NCI-H2171 (cell line): ENCODE measurements at regions not wholly inside any gene's neighbourhood (a gene's known extent, or its start where the extent isn't known, plus 50 kb on each side); places are given as distances from the start of the nearest gene placed in this dataset.

Source experiments
- DNase-seq: peaks from one replicate; lab custom pipeline; 2025; lab: John Stamatoyannopoulos, UW

DNA sequence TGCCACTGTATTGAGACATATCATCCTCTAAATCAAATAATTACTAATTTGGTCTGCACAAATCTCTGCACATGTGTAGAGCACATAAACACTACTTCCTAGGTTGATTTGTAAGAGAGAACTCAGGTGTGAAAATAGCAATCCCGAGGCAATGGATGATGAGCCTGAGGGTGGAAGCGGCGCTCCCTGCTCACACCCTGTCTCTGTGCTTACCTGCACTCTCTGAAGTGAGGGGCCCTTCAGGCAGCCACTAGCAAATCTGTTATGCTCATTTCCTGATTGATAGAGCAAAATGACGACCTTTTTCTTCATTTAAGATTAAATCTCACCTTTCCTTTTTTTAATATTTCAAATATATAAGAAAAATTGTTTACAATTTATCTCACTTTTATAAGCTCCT, 1995.7 kb upstream of the AGA start:
- no peak for DNase-seq

DNA sequence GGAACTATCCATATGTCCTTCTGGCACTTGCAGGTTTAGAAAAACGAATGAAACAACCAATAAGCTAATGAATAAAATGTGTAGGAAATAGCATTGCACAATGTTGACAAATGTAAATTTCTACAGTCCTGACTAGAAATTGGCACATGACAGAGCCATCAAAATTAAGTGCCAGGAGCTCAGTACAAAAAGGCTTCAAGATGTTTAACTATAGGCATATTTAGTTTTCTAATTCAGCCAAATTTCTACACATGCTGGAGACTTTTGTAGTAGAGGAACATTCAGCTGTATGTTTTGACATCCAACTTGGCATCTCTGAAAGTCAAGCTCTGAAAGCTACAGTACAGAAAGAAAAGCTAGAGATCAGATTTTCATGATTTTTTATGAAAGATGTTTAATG, 1999.4 kb upstream of the AGA start:
- no peak for DNase-seq

DNA sequence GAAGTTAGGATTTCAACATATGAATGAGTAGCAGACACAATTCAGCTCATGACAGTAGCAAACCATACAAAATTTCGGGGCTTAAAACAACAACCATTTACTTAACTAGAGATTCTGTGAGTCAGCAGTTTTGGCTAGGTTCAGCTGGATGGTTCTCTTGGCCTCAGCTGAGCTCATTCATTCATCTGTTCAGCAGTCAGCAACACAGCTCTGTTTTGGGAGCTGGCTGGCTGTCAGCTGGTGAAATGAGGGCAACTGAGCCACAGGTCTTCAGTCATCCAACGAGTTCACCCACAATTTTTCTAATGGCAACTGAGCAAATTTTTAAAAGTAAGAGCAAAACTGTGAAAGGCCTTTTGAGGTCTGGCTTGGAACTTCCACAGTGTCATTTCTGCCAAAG, 2005.1 kb upstream of the AGA start:
- no peak for DNase-seq

DNA sequence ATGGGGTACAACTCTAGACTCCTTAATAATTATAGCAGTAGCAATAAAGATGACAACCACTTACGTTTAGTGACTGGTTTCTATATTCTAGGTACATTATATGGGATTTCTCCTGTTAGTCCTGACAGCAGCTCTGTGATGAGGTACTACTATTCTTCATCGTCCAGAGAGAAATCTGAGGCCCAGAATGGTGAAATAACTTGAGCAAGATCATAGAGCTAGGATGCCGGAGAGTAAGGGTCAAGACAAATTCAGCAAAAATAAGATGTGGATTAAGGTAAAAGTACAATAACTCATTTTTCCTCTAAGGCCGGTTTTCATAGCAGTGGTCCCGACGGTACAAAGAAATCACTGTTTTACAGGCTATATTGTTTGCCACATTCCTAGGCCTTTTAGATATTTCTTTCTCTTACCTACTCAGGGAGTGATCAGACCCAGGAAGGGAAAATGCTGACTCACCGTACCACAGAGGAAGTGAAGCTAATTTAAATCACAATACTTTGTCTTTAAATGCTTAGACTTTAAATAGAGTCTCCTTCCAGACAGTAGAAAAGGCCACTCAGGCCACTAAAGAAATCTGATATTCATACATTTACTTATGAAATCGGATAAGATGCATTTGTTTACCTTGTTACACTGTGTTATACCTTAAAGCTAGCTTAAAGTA, 2023.0 kb upstream of the AGA start:
- no peak for DNase-seq

DNA sequence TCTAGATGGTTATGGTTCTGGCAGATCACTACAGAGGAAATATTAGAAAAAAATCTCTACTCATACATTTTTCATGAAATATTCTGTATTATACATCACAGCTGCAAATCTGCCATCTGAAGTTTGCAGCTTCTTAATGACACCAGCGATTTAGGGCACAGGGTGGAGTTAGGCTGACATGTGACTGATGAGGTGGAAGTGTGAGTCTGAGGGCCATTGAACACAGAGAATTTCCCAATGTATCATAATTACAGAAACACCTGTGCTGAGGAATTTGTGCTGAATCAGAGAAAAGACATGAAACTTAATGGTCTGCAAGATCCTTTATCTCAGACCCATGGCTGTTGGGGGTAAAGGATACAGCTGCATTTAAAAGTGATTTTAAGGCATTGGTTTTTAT, 2025.6 kb upstream of the AGA start:
- DNase-seq = no peak

DNA sequence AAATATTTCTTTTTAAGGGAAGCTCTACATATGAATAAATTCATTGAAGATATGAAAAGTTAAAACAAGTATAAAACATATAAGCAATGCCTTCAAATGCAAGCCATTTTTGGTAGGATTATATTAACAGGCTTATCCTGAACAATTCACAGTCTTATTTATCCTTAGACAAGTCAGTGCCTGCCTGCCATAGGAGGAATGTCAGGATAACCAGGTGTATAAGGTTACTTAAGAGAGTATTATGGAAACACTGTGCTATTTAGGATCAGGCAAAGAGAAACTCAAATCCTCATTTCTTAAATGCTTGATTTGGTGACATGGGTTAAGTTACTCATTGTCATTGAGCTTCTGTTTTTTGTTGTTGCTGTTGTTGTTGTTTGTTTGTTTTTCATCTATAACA, 2029.9 kb upstream of the AGA start:
- no peak for DNase-seq

DNA sequence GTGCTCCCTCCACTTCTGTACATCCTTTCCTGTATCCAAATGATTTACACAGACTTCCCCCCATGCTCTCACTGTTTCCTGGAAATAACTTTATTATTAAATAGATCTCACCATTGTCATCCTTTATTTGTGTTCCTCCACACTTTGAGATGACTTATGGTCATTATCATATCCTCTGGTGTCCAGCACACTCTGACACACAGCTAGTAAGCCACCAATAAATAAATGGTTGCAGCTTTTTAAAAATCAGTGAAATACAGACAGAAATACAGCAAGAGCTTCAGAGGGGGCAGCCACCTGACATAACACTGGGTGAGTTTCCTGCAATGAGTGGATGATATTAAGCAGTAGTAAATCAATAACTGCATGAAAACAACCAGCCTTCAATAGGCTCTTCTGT, 2036.4 kb upstream of the AGA start:
- no peak for DNase-seq

DNA sequence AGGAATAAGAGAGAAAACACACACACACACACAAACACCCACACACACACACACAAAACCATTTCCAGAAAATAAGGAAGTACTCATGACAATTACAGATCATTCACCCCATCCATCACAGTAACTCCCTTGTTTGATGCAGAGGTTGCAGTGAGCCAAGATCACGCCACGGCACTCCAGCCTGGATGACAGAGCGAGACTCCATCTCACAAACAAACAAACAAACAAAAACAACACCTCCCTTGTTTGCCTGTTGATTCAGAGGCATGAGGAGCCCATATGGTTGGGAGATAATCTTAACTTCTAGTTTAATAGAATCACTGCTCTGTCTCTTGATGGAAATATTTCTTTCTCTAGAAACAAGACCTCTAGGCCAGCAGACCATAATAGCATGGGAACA, 2043.5 kb upstream of the AGA start:
- no peak for DNase-seq

DNA sequence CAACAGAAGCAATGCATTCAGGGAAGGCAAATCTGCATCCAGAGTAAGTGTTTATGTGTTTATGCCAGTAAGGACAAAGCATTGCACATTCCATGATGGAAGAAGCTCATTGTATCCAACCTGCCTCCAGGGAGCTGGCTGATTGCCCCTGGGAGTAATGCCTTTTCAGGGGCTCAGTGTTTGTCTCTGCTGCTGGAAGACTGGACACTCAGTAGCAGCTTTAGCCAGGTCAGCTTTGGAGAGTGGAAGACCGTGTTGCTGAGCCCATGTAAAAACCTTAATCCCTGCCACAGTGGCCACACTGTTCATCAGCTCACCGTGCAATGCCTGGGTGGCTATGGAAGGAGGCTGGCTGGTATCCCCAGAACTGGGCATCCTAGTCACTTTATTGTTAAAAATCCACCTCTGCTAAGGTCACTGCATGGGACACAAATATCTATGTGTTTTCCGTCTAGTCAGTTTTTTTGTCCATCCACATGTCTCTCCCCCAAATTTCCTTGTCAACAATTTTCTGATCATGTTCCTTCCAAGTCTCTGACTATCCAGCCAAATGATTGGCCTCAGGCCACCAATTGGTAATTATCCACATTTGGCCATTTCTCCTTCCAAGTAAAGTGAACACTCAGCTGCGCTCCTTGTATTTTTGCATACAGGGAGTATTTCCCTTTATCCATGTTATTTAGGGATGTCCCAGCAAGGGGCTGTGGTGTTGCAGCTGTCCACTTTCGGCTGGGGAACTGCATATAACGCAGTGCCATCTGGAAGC, 2044.5 kb upstream of the AGA start:
- no peak for DNase-seq

DNA sequence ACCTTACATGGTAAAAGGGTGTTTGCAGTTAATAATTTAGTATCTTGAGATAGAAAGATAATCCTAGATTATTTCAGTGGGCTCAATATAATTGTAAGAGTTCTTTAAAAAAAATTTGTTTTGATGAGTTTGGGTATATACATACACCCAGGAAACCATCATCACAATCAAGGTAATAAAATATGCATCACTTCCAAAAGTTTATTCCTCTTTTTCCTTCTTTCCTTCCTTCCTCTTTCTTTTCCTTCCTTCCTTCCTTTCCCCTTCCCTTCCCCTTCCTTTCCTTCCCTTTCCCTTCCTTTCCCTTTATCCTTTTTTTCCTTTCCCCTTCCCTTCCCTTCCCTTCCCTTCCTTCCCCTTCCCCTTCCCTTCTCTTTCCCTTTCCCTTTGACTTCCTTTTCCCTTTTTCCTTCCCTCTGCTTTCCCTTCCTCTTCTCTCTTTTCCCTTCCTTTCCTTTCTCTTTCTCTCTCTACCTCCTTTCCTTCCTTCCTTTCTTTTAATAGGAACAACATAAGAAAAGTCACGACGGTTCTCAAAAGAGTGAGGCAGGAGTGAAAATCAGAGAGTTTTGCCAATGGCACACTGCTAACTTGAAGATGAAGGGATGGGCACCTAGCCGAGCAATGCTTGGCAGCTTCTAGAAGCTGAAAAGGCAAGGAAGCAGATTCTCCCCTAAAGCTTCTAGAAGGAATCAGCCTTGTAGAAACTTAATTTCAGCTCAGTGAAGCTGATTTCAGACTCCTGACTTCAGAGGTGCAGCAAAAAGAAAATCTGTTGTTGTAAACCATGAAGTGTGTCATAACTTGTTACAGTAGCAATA, 2050.2 kb upstream of the AGA start:
- DNase-seq = no peak

DNA sequence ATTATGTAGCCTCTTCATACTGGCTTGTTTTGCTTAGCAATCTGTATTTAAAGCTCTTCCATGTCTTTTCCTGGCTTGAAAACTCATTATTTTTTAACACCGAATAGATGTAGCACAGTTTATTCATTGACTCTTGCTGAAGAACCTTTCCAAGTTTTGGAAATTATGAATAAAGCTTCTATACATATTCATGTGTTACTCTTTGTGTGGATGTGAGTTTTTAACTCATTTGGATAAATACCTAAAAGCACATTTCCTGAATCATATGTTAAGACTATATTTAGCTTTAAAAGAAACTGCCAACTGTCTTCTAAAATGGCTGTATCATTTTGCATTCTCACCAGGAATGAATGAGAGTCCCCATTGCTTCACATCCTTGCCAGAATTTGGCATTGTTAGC, 2061.7 kb upstream of the AGA start:
- DNase-seq = no peak

DNA sequence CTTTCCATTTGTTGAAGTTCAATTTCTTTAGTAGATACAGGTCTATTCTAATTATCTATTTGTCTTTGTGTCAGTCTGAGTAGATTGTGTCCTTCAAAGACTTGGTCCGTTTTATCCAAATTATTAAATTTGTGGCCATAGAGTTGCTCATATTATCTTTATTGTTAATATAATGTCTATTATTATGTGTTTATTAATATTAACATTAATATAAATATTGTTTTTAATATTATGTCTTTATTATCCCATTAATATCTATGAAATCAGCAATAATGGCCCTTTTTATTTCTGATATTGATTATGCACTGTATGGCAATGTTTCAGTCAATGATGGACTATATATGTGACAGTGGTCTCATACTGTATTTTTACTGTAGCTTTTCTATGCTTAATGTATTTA, 2067.3 kb upstream of the AGA start:
- no peak for DNase-seq

DNA sequence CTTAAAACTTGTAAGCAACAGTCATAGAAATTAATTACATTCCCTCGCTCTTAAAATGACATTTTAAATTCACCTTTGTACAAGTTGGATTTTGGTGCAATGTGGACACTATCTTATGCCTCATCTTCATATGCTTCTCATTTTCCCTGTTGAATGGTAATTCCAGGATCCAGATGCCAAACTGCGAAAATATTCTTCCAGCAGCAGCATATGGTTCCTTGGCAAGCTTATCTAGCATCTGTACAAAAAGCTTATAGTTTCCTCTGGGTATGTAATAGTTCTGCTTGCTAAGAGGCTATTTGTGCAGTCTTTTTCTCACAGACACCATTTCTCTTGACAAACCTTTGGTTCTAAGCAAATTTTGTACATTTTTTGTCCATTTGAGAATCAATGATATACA, 2079.7 kb upstream of the AGA start:
- no peak for DNase-seq

DNA sequence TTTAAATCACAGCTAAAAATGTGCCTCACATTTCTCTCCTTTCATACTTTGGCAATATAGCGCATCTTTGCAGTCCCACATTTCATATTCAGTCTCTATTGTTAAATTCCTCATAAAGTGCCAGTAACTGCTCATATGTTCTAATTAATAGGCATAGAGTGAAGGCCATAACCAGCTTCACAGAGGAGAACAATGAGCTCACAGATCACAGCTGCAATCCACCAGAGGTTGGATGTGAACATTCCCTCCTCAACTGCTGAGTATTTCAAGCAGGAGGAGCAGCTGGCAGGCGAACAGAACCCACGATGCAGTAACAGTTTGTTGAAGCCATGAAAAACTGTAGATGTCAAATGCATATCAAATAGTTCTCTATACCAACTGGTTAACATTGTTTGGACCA, 2088.7 kb upstream of the AGA start:
- DNase-seq = no peak

DNA sequence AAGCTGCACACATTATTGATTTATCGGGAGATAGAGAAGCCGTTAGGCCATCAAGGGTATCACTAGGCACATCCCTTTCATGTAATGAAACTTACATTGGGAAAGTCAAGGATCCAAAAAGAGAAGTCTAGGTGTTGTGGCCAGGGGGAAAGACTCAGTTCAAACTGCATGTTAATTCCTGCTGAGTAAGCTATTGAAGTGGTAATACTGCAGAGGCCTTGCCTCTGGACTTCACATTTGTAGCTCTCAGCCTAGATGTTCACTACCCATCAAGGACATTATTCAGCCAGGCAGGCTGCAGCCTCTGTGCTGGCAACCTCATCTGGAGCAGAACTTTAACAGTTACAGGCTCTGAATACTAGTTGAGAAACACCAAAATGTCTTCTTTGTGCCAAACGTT, 2094.5 kb upstream of the AGA start:
- no peak for DNase-seq

DNA sequence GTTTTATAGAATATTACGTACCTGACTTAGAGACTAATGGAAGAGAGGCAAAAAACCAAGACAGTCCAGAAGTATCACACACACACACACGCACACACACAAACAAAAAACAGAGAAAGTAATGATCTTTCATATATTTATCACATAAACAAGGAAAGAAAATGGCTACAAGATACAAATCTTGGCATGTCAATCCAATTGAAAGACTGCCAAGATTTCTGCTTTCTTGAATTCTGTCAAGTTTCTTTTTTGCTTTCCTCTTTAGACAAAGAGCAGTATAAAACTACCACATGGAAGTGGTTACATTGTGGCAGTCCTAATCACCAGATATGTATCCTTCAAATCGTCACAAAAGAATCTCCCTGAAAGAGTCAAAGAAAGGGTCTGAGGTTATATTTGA, 2097.4 kb upstream of the AGA start:
- no peak for DNase-seq

DNA sequence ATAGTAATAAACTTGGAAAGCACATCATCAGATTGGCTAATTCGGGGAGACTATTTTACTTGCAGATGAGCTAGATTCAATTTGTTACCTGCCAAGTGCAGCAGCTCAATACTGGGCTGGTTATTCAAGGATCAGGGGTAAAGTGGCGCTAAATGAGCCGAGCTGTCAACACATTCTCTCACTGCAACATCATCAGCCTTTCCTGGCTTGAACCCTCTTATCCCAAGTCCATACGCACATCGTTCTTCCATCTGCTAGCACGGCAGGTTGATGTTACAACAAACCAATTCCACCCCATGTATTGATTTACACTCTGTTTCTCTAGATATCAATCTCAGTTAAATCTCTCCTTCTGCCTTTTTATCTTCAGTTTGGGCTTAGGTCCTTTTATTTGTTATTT, 2101.5 kb upstream of the AGA start:
- DNase-seq = no peak

DNA sequence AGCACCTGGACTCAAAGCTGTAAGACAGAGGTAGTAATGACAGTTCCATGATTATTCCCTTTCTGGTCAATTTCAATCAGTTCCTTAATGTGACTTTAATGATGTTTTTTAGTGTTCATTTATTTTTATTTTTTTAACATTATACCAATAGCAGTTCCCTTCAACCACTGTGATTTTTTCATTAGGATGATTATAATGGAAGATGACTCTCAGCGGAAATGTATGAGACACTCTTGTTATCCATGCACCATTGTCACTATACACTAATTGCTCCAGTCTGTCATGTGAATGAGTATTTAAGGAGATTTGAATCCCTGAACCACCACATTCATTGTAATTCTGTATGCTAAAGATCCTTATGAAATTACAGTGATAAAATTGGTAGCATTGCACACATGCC, 2102.3 kb upstream of the AGA start:
- no peak for DNase-seq

DNA sequence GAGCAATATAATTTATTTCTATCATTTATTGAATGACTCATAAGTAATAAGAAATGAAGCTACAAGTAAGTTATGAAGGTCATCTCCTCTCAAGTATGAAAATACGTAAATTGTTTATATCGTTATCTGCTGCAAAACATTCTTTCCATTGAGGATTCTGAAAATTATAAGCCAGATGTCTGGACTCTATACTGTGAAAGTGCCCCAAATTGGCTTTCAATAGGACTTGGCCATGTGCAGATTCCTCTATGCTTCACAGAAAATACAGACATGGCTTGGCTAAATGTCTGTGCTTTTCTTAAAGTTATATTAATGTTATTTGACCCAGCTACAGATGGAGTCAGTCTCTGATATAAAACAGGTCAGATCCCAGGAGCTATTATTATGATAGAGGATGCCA, 2109.9 kb upstream of the AGA start:
- no peak for DNase-seq

DNA sequence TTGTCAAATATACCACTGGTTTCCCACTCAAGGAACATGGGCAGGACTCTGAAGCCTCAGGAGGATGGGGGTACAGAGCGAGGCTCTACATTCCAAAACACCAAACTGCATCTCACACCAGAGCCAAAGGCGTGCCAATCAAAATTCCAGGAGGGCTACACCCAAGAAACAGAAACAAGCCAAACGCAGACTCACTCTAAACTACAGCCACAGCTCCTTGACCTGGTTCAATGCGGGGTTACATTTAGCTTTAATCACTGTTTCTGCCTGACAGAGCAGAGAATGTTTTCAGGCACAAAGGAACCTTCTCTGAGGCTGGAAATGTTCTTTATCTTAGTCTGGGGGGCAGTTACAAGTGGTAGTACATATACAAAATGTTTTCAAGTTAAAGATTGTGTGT, 2121.5 kb upstream of the AGA start:
- DNase-seq = no peak

DNA sequence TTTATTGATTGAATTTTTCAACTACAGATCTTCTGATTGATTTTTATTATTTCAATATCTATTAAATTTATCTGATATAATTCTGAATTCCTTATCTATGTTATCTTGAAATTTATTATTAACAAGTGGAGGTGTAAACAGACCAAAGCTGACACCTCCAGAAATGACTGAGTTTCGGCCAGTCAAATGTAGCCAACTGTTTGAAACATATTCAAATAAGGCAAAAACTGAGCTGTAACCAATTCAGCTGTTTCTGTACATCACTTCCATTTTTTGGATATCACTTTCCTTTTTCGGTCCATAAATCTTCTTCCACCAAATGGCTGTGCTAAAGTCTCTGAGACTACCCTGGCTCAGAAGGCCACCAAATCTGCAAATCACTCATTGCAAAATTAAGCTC, 2127.3 kb upstream of the AGA start:
- no peak for DNase-seq

DNA sequence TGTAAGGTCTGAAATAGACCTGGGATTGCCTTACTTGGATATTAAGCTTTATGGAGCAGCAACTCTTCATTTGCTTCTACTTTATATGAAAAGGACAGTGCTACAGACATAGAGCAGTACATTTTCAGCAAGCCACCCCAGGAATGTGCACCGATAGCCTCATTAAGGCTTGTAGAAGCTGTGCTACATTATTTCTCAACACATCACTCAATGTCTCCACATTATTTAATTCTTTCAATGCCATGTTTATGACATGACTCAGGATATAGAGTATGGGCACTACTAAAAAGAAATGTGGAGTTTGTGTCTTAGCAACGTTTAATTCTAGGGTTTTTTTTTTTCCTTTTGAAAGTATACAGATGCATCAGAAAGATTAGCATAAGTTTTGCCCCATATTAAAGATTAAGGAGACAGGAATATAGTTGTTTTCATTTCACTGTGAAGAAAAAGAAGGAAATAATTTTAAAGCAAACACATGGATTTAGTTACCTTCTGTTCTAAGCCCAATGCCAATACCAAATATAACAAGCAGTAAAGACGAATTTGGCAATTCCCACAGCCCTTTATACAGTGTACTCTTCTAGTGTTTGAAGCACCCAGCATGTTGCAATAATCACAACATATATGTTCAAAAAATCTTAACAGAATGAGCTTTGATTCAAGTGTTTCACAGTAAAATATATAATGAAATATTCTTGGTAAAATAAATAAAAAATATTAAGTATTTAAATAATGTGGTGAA, 2140.1 kb upstream of the AGA start:
- DNase-seq = no peak

DNA sequence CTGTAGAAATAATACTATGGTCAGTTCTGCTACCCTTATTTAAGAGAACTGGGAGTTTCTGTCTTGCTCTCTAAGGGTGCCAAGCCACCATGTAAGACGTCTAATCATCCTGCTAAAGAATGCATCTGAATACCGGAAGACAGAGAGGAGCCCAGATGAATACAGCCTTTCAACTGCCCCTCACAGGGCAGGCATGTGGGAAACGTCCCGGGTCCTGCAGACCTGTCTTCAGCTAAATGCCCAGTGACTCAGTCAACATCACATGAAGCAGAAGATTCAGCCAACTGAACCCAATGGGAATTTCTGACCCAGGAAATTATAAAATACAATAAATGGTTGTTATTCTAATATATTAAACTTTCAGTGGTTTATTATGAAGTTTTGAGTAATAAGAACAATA, 2141.0 kb upstream of the AGA start:
- DNase-seq = no peak
